Panc1 (cell line): ENCODE measurements at regions not wholly inside any gene's neighbourhood (a gene's known extent, or its start where the extent isn't known, plus 50 kb on each side); places are given as distances from the start of the nearest gene placed in this dataset.

ENCODE experiments used
- ATAC-seq: fragments of 200-7000 bp; cut with Tn5 transposase; 2 replicates; pipeline ENCODE4 v1.9.1; 2020; ENCODE audit warnings: mild to moderate bottlenecking, moderate library complexity
- BruUV-seq: library from RNA; stranded (reverse); fragments of 400-500 nt; replicated peaks from 2 replicates; lab custom pipeline; 2021; lab: Mats Ljungman, UMichigan
- CTCF ChIA-PET: fragments of 300-600 bp; sonication (Branson Sonifier 250); formaldehyde crosslinking; loops from one replicate; lab custom pipeline; 2022; ENCODE audit warnings: antibody characterized with exemption; lab: Charles Lee
- POLR2A ChIA-PET: fragments of 300-600 bp; sonication (Branson Sonifier 250); formaldehyde crosslinking; loops from one replicate; lab custom pipeline; 2022; ENCODE audit warnings: antibody characterized with exemption; lab: Charles Lee
- DNase-seq: peaks from one replicate; pipeline ENCODE4 v3.0.0-alpha.2; 2010; ENCODE audit warnings: low read depth, low spot score
- H3K27ac ChIP-seq: 2 replicates; pipeline ENCODE4 v1.5.1; 2011; ENCODE audit warnings: mild to moderate bottlenecking, low read length, inconsistent platforms
- H3K27me3 ChIP-seq: fragments of 200-500 bp; sonication (Bioruptor generic); 2 replicates; pipeline ENCODE4 v1.6.0; 2014; ENCODE audit warnings: low read length, inconsistent platforms; ENCODE audit not compliant: control insufficient read depth, insufficient read depth
- H3K36me3 ChIP-seq: fragments of 200-500 bp; sonication (Bioruptor generic); 2 replicates; pipeline ENCODE4 v1.5.1; 2014; ENCODE audit warnings: inconsistent platforms, mild to moderate bottlenecking, low read length, moderate library complexity; ENCODE audit not compliant: control insufficient read depth, insufficient read depth
- H3K4me1 ChIP-seq: 2 replicates; pipeline ENCODE4 v1.5.1; 2011; ENCODE audit warnings: inconsistent platforms, mild to moderate bottlenecking, low read length, moderate library complexity; ENCODE audit not compliant: control insufficient read depth, insufficient read depth
- H3K4me3 ChIP-seq, 2 experiments: 2 replicates each; pipeline ENCODE4 v1.5.1; 2011 to 2012; ENCODE audit warnings: low read depth in 2 of 2, low read length in 2 of 2, mild to moderate bottlenecking in 2 of 2, inconsistent platforms in 1 of 2, moderate library complexity in 1 of 2
- H3K9me3 ChIP-seq: fragments of 200-500 bp; sonication (Bioruptor generic); 2 replicates; pipeline ENCODE4 v1.5.1; 2014; ENCODE audit warnings: low read depth, mild to moderate bottlenecking, inconsistent platforms, low read length, moderate library complexity; ENCODE audit not compliant: control insufficient read depth, insufficient read depth
- CTCF ChIP-seq: fragments of 450-650 bp; IDR thresholded peaks from 2 replicates; pipeline ENCODE4 v1.5.1; 2017; ENCODE audit warnings: mild to moderate bottlenecking
- POLR2AphosphoS5 ChIP-seq: IDR thresholded peaks from 2 replicates; pipeline ENCODE4 v1.6.1; 2012; ENCODE audit warnings: mild to moderate bottlenecking, low read depth, low read length, moderate library complexity
- REST ChIP-seq, 2 experiments: IDR thresholded peaks; 2 replicates each; pipeline ENCODE4 v1.6.1; 2011 to 2012; ENCODE audit warnings: low read depth in 2 of 2, control low read depth in 1 of 2, low read length in 1 of 2, mild to moderate bottlenecking in 1 of 2, moderate library complexity in 1 of 2; ENCODE audit not compliant: insufficient read depth in 1 of 2
- SIN3A ChIP-seq: IDR thresholded peaks from 2 replicates; pipeline ENCODE4 v1.6.1; 2012; ENCODE audit warnings: low read depth, mild to moderate bottlenecking, low read length, moderate library complexity, borderline replicate concordance; ENCODE audit not compliant: insufficient read depth
- TCF7L2 ChIP-seq: IDR thresholded peaks from 2 replicates; pipeline ENCODE4 v1.6.1; 2011; ENCODE audit warnings: mild to moderate bottlenecking, low read depth, low read length, inconsistent platforms
- in situ Hi-C: cut with HindIII; loops from 2 replicates; pipeline ENCODE4 v1.10.0; 2016; ENCODE audit warnings: low sequenced_read_pairs, low pct_unique_long_range_greater_than_20kb
- intact Hi-C: fragments of 100-400 bp; cut with micrococcal nuclease; formaldehyde crosslinking; loops from one replicate; pipeline ENCODE4 v1.10.0; 2022; ENCODE audit not compliant: unreplicated experiment

- H3K9me3 ChIP-seq = no peaks in the 10 kb centered on the region
- H3K27ac ChIP-seq = no peak overlapping the region
- H3K36me3 ChIP-seq = no peaks in the 10 kb centered on the region
- POLR2A ChIA-PET = no interaction called here
- CTCF ChIA-PET = no interaction called here
- H3K27me3 ChIP-seq = no peaks in the 10 kb centered on the region
- in situ Hi-C loops = no loop called here
- no peak overlapping the region for H3K4me3 ChIP-seq
- H3K4me1 ChIP-seq = no peaks in the 10 kb centered on the region
- intact Hi-C loops = no loop called here
- BruUV-seq = no TSS peak
- no peak for ATAC-seq
- no peak for TF ChIP-seq TCF7L2
- TF ChIP-seq CTCF = 0 out of 2 replicates have a peak, but pooled peaks have one; percentile 9
- no peak for TF ChIP-seq SIN3A
- DNase-seq = no peak
These were observed 1857.8 kb upstream of the WWC1 start for GRCh38 chr5:166433679-166434078.

- ATAC-seq (no peak), DNase-seq (no peak)
- H3K4me1 ChIP-seq = no peaks in the 10 kb centered on the region
- no peaks in the 10 kb centered on the region for H3K27me3 ChIP-seq
- ChIA-PET POLR2A (no interaction called here), CTCF (no interaction called here)
- in situ Hi-C loops = no loop called here
- no peak overlapping the region for H3K27ac ChIP-seq
- H3K36me3 ChIP-seq = no peaks in the 10 kb centered on the region
- BruUV-seq = no TSS peak
- TF ChIP-seq SIN3A (no peak), CTCF (no peak), REST (IDR thresholded peaks at IDR 0.05; ENCODE audit: insufficient read depth in 1 of 2, low read depth in 2 of 2, low read length in 1 of 2) (no peak), POLR2AphosphoS5 (no peak), TCF7L2 (no peak)
- H3K4me3 ChIP-seq = no peak overlapping the region
- H3K9me3 ChIP-seq = no peaks in the 10 kb centered on the region
- intact Hi-C loops = no loop called here
These were observed 1854.6 kb upstream of the WWC1 start for GRCh38 chr5:166436872-166437271.
